K562 (cell line): ENCODE measurements at regions not wholly inside any gene's neighbourhood (a gene's known extent, or its start where the extent isn't known, plus 50 kb on each side); places are given as distances from the start of the nearest gene placed in this dataset.

Experiments used
- GABPA ChIP-seq: fragments of 200-800 bp; sonication (Bioruptor generic); conservative IDR thresholded peaks from 2 replicates; pipeline ENCODE4 v1.6.1; 2016; ENCODE audit warnings: low read depth, missing genetic modification characterization, missing compliant biosample characterization
- GATA2 ChIP-seq: sonication (generic); formaldehyde crosslinking; IDR thresholded peaks from 2 replicates; pipeline ENCODE4 v1.4.0; 2020; ENCODE audit warnings: mild to moderate bottlenecking, missing genetic modification reagents
- RCOR1 ChIP-seq, 2 experiments: IDR thresholded peaks; 2 replicates each; pipeline ENCODE4 v1.6.1; 2012; ENCODE audit warnings: low read depth in 2 of 2, low read length in 2 of 2, borderline replicate concordance in 1 of 2, improper control_type of control experiment in 1 of 2

DNA sequence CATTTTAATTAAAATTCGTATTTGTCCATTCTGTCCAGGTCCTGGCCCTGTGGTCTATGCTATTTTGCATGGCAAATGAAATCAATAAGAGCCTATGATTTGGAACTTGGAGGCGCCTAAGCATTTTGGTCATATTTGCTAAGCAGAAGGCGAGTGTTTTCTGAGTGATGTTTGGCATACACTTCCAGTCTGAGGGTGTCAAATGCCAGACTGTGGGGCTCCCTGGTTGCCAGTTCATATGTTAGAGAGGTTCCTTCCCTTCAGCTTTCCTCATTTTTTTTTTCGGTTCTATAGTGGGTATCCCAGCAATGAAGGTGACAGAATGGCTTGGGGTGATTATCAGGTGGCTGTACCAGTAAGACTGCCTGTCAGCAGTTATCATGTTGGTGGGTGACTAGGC, 1007.8 kb upstream of the WWC1 start:
- TF ChIP-seq RCOR1 (IDR thresholded peaks at IDR 0.05; ENCODE audit: borderline replicate concordance in 1 of 2, low read depth in 2 of 2, low read length in 2 of 2): no peak
- no peak for TF ChIP-seq GATA2 (CRISPR knock-in tag)
- no peak for TF ChIP-seq GABPA (tag)
